AG04449 (cell line): ENCODE measurements at regions not wholly inside any gene's neighbourhood (a gene's known extent, or its start where the extent isn't known, plus 50 kb on each side); places are given as distances from the start of the nearest gene placed in this dataset.

ENCODE experiments used
- CTCF ChIA-PET: fragments of 350-600 bp; formaldehyde crosslinking; extraction: SDS; loops from one replicate; lab custom pipeline; 2021; ENCODE audit warnings: antibody characterized with exemption; lab: Yijun Ruan, JAX
- POLR2A ChIA-PET: fragments of 400-600, 350-600 bp; formaldehyde crosslinking; extraction: SDS; loops from one replicate; lab custom pipeline; 2020; ENCODE audit warnings: antibody characterized with exemption, inconsistent platforms; lab: Yijun Ruan, JAX
- DNase-seq: peaks from one replicate; pipeline ENCODE4 v3.0.0-alpha.2; 2010; ENCODE audit warnings: low read depth, low spot score
- H3K4me3 ChIP-seq: 2 replicates; pipeline ENCODE4 v1.5.1; 2011; ENCODE audit warnings: low read depth, mild to moderate bottlenecking, control low read depth, low read length
- CTCF ChIP-seq: IDR thresholded peaks from one replicate; pipeline ENCODE4 v1.5.1; 2011; ENCODE audit warnings: mild to moderate bottlenecking, moderate library complexity, low read length, control low read depth, inconsistent platforms; ENCODE audit not compliant: insufficient read depth; ENCODE audit errors: missing control alignments

- POLR2A ChIA-PET: no interaction called here
- no peak for TF ChIP-seq CTCF
- CTCF ChIA-PET: no interaction called here
- H3K4me3 ChIP-seq: no peak overlapping the region
- DNase-seq: no peak
Measured at GRCh38 chr3:94615275-94616065, 552.6 kb downstream of the NSUN3 start.

GRCh38 chr3:94616833-94617232 is 554.0 kb downstream of the NSUN3 start:
- no peak overlapping the region for H3K4me3 ChIP-seq
- DNase-seq: no peak
- ChIA-PET CTCF (no interaction called here), POLR2A (no interaction called here)
- TF ChIP-seq CTCF: no peak

- TF ChIP-seq CTCF: no peak
- DNase-seq: no peak
- no peak overlapping the region for H3K4me3 ChIP-seq
- ChIA-PET CTCF (no interaction called here), POLR2A (no interaction called here)
Measured at GRCh38 chr3:94617312-94617711, 554.5 kb downstream of the NSUN3 start.

GRCh38 chr3:94619643-94620042 is 556.8 kb downstream of the NSUN3 start:
- TF ChIP-seq CTCF: no peak
- ChIA-PET CTCF (no interaction called here), POLR2A (no interaction called here)
- no peak overlapping the region for H3K4me3 ChIP-seq
- DNase-seq: no peak

- H3K4me3 ChIP-seq: no peak overlapping the region
- ChIA-PET POLR2A (no interaction called here), CTCF (no interaction called here)
- TF ChIP-seq CTCF: no peak
- no peak for DNase-seq
Measured at GRCh38 chr3:94626573-94626972, 563.7 kb downstream of the NSUN3 start.

- CTCF ChIA-PET: no interaction called here
- POLR2A ChIA-PET: no interaction called here
- DNase-seq: no peak
- TF ChIP-seq CTCF: no peak
- no peak overlapping the region for H3K4me3 ChIP-seq
Measured at GRCh38 chr3:94627689-94628088, 564.8 kb downstream of the NSUN3 start.
